ENCODE measurements at regions not wholly inside any gene's neighbourhood (a gene's known extent, or its start where the extent isn't known, plus 50 kb on each side); places are given as distances from the start of the nearest gene placed in this dataset.
"Not testable (repeated sequence)": the region's sequence is repeated elsewhere in the genome, so short reads cannot be mapped to it uniquely, and the experiment has no call there.

GRCh38 chr14:89688507-89689211 is 265.9 kb downstream of the EFCAB11 start:
- H3K27me3 ChIP-seq = no peaks in the 10 kb centered on the region

GRCh38 chr14:89687129-89687528 is 267.4 kb downstream of the EFCAB11 start:
- H3K27me3 ChIP-seq; H3K27ac ChIP-seq; ATAC-seq; H3K4me3 ChIP-seq; intact Hi-C loops (cut with DNase I); H3K4me1 ChIP-seq; H3K36me3 ChIP-seq (replicated peaks in 1 of 2; ENCODE audit: insufficient read depth in 1 of 2, low read depth in 2 of 2); H3K9me3 ChIP-seq; DNase-seq: not testable (repeated sequence)
- 59 to 62% methylated on average over 3 of the region's 3 CpGs for WGBS, 2 donors

More at GRCh38 chr14:89688507-89689211, 265.9 kb downstream of the EFCAB11 start:
- intact Hi-C loops (cut with DNase I) = no loop called here
- 70 to 83% methylated on average over 6 of the region's 6 CpGs for WGBS, 2 donors
- no peak for TF ChIP-seq POLR2A (IDR thresholded peaks at IDR 0.05)
- TF ChIP-seq, protein P1, sequence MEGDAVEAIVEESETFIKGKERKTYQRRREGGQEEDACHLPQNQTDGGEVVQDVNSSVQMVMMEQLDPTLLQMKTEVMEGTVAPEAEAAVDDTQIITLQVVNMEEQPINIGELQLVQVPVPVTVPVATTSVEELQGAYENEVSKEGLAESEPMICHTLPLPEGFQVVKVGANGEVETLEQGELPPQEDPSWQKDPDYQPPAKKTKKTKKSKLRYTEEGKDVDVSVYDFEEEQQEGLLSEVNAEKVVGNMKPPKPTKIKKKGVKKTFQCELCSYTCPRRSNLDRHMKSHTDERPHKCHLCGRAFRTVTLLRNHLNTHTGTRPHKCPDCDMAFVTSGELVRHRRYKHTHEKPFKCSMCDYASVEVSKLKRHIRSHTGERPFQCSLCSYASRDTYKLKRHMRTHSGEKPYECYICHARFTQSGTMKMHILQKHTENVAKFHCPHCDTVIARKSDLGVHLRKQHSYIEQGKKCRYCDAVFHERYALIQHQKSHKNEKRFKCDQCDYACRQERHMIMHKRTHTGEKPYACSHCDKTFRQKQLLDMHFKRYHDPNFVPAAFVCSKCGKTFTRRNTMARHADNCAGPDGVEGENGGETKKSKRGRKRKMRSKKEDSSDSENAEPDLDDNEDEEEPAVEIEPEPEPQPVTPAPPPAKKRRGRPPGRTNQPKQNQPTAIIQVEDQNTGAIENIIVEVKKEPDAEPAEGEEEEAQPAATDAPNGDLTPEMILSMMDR (IDR thresholded peaks at IDR 0.05) = no peak
- Histone ChIP-seq H3K4me1 (peaks cover 6% of the 10 kb centered on the region), H3K36me3 (replicated peaks in 1 of 2; ENCODE audit: insufficient read depth in 1 of 2, low read depth in 2 of 2) (no peaks in the 10 kb centered on the region), H3K9me3 (no peaks in the 10 kb centered on the region), H3K27ac (no peak overlapping the region), H3K4me3 (no peak overlapping the region)
- ATAC-seq (no peak), DNase-seq (no peak)

DNA sequence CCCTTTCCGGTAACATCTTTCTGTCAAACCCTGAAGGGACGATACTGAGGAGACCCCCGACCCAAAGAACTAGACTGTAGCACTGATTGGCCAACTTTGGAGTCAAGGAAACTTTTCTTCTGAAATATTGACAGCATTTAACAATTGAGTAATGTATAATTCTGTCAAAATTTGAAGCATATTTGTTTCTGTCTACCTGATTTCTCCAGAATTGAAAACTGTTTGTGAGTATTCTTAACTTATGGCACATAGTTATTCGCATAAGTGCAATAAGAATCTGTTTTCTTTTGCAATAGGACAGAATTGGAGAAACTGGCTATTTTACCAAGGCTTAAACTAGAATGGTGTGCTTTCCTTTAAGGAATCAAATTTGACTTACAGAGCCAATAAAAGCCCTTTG is 267.1 kb upstream of the FOXN3 start:
- ATAC-seq = no peak
- H3K4me3 ChIP-seq = no peak overlapping the region
- H3K4me1 ChIP-seq = peaks cover 6% of the 10 kb centered on the region
- no peaks in the 10 kb centered on the region for H3K9me3 ChIP-seq
- no peaks in the 10 kb centered on the region for H3K36me3 ChIP-seq (replicated peaks in 1 of 2; ENCODE audit: insufficient read depth in 1 of 2, low read depth in 2 of 2)
- intact Hi-C loops (cut with DNase I) = no loop called here
- 90 to 92% methylated on average over 4 of the region's 4 CpGs for WGBS, 2 donors
- TF ChIP-seq POLR2A (IDR thresholded peaks at IDR 0.05) = no peak
- TF ChIP-seq, protein P1 (IDR thresholded peaks at IDR 0.05) = no peak
- H3K27ac ChIP-seq = no peak overlapping the region
- H3K27me3 ChIP-seq = no peaks in the 10 kb centered on the region
- no peak for DNase-seq

- Histone ChIP-seq H3K4me1 (peaks cover 6% of the 10 kb centered on the region), H3K4me3 (no peak overlapping the region), H3K27me3 (no peaks in the 10 kb centered on the region), H3K9me3 (no peaks in the 10 kb centered on the region), H3K36me3 (replicated peaks in 1 of 2; ENCODE audit: insufficient read depth in 1 of 2, low read depth in 2 of 2) (no peaks in the 10 kb centered on the region), H3K27ac (peak overlapping the region in 1 of 4 donors; percentile 36)
- peak in 1 of 4 donors; percentile 59 for DNase-seq
- 59 to 71% methylated on average over 9 of the region's 9 CpGs for WGBS, 2 donors
- TF ChIP-seq POLR2A (IDR thresholded peaks at IDR 0.05) = no peak
- TF ChIP-seq, protein P1 (IDR thresholded peaks at IDR 0.05) = no peak
- intact Hi-C loops (cut with DNase I) = no loop called here
- no peak for ATAC-seq
Measured at GRCh38 chr14:89681086-89682018, 264.3 kb upstream of the FOXN3 start.

- intact Hi-C loops (cut with DNase I) = no loop called here
- 72% methylated on average over 4 of the region's 4 CpGs for WGBS, 2 donors
Measured at GRCh38 chr14:89680156-89680555, 263.1 kb upstream of the FOXN3 start.

More at GRCh38 chr14:89680156-89680555, 263.1 kb upstream of the FOXN3 start:
- TF ChIP-seq, protein P1 (IDR thresholded peaks at IDR 0.05) = no peak
- no peak for TF ChIP-seq POLR2A (IDR thresholded peaks at IDR 0.05)
- Histone ChIP-seq H3K27ac (no peak overlapping the region), H3K4me3 (no peak overlapping the region), H3K4me1 (no peaks in the 10 kb centered on the region), H3K9me3 (no peaks in the 10 kb centered on the region), H3K27me3 (no peaks in the 10 kb centered on the region), H3K36me3 (replicated peaks in 1 of 2; ENCODE audit: insufficient read depth in 1 of 2, low read depth in 2 of 2) (no peaks in the 10 kb centered on the region)
- ATAC-seq = no peak
- no peak for DNase-seq

Measured in body of pancreas (tissue), 4 donors.